GM23248 (cell line): ENCODE measurements at regions not wholly inside any gene's neighbourhood (a gene's known extent, or its start where the extent isn't known, plus 50 kb on each side); places are given as distances from the start of the nearest gene placed in this dataset.
"Not testable (repeated sequence)": the region's sequence is repeated elsewhere in the genome, so short reads cannot be mapped to it uniquely, and the experiment has no call there.

Source experiments
- DNase-seq: peaks from one replicate; pipeline ENCODE4 v3.0.0-alpha.2; 2015
- H2AFZ ChIP-seq: fragments of 200-600 bp; sonication (generic); 2 replicates; pipeline ENCODE4 v1.6.1; 2016; ENCODE audit warnings: antibody characterized with exemption
- H3F3A ChIP-seq: fragments of 200-600 bp; sonication (generic); 2 replicates; pipeline ENCODE4 v1.6.1; 2016; ENCODE audit warnings: mild to moderate bottlenecking, antibody characterized with exemption, mixed run types; ENCODE audit not compliant: insufficient read depth
- H3K27ac ChIP-seq: fragments of 200-600 bp; sonication (generic); 2 replicates; pipeline ENCODE4 v1.5.1; 2016; ENCODE audit warnings: mild to moderate bottlenecking
- H3K27me3 ChIP-seq: fragments of 200-600 bp; sonication (generic); replicated peaks from 2 replicates; pipeline ENCODE4 v1.6.1; 2016; ENCODE audit warnings: mild to moderate bottlenecking; ENCODE audit not compliant: insufficient read depth
- H3K36me3 ChIP-seq: fragments of 200-600 bp; sonication (generic); 2 replicates; pipeline ENCODE4 v1.6.1; 2016; ENCODE audit warnings: low read depth, mild to moderate bottlenecking
- H3K4me1 ChIP-seq: fragments of 200-600 bp; sonication (generic); 2 replicates; pipeline ENCODE4 v1.6.1; 2016; ENCODE audit warnings: mild to moderate bottlenecking; ENCODE audit not compliant: insufficient read depth
- H3K4me2 ChIP-seq: fragments of 200-600 bp; sonication (generic); one replicate; pipeline ENCODE4 v1.6.1; 2016; ENCODE audit warnings: mild to moderate bottlenecking; ENCODE audit not compliant: unreplicated experiment
- H3K4me3 ChIP-seq: fragments of 200-600 bp; sonication (generic); 2 replicates; pipeline ENCODE4 v1.5.1; 2016; ENCODE audit warnings: mild to moderate bottlenecking
- H3K79me2 ChIP-seq: fragments of 200-600 bp; sonication (generic); 2 replicates; pipeline ENCODE4 v1.6.1; 2016; ENCODE audit warnings: mild to moderate bottlenecking; ENCODE audit not compliant: insufficient read depth
- H3K9ac ChIP-seq: fragments of 200-600 bp; sonication (generic); 2 replicates; pipeline ENCODE4 v1.6.1; 2016; ENCODE audit warnings: mild to moderate bottlenecking
- H3K9me2 ChIP-seq: fragments of 200-600 bp; sonication (generic); 2 replicates; pipeline ENCODE4 v1.6.1; 2016; ENCODE audit warnings: mixed run types, mild to moderate bottlenecking, moderate library complexity; ENCODE audit not compliant: insufficient read depth
- H3K9me3 ChIP-seq: fragments of 200-600 bp; sonication (generic); one replicate; pipeline ENCODE4 v1.6.1; 2017; ENCODE audit warnings: low read depth
- H4K20me1 ChIP-seq: fragments of 200-600 bp; sonication (generic); 2 replicates; pipeline ENCODE4 v1.6.0; 2016; ENCODE audit not compliant: insufficient read depth
- EZH2 ChIP-seq: fragments of 200-600 bp; sonication (generic); IDR thresholded peaks from 2 replicates; pipeline ENCODE4 v1.6.1; 2018; ENCODE audit warnings: antibody characterized with exemption, mild to moderate bottlenecking; ENCODE audit not compliant: insufficient read depth, poor library complexity, severe bottlenecking
- EZH2phosphoT487 ChIP-seq: fragments of 200-600 bp; sonication (generic); IDR thresholded peaks from 2 replicates; pipeline ENCODE4 v1.6.1; 2018; ENCODE audit warnings: antibody characterized with exemption, moderate library complexity, mild to moderate bottlenecking, low read depth; ENCODE audit not compliant: insufficient read depth
- WGBS, 2 experiments: methylation state at CpG; one replicate each; pipeline ENCODE4 v1.1.6; 2015 to 2017; ENCODE audit warnings: low lambda C conversion rate in 2 of 2, low coverage in 1 of 2; ENCODE audit errors: missing lambda C conversion rate in 2 of 2; 5-methylcytosine and 5-hydroxymethylcytosine counted together
- in situ Hi-C: fragments of 300-500 bp; cut with MboI; formaldehyde crosslinking; loops from 2 replicates; pipeline ENCODE4 v1.15.0; 2020

DNA sequence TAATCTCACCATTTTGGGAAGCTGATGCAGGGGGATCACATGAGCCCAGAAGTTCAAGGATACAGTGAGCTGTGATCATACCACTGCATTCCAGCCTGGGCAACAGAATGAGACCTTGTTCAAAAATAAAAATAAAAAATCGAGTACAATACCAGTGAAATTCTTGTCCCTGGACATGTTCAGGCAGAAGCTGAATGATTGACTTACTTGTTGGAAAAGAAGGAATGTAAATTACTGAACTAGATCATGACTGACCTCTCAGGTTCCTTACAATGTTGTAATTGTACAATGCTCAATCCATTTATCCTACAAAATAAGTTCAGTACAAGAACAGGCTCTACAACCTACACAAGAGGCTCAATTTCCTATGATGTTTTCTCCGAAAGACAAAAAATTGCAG is 1010.4 kb downstream of the TLE1 start:
- Histone ChIP-seq H4K20me1 (no peaks in the 10 kb centered on the region), H2AFZ (no peak overlapping the region), H3K27me3 (no peaks in the 10 kb centered on the region), H3K9me2 (no peaks in the 10 kb centered on the region), H3K4me2 (no peak overlapping the region), H3K36me3 (no peaks in the 10 kb centered on the region), H3K9me3 (no peaks in the 10 kb centered on the region), H3K4me1 (no peaks in the 10 kb centered on the region), H3K79me2 (no peaks in the 10 kb centered on the region), H3F3A (no peaks in the 10 kb centered on the region), H3K27ac (no peak overlapping the region), H3K9ac (no peak overlapping the region), H3K4me3 (no peak overlapping the region)
- no peak for DNase-seq
- in situ Hi-C loops = no loop called here
- 22 to 32% methylated on average over 2 of the region's 2 CpGs for WGBS, 2 experiments
- TF ChIP-seq EZH2phosphoT487 (no peak), EZH2 (no peak)

DNA sequence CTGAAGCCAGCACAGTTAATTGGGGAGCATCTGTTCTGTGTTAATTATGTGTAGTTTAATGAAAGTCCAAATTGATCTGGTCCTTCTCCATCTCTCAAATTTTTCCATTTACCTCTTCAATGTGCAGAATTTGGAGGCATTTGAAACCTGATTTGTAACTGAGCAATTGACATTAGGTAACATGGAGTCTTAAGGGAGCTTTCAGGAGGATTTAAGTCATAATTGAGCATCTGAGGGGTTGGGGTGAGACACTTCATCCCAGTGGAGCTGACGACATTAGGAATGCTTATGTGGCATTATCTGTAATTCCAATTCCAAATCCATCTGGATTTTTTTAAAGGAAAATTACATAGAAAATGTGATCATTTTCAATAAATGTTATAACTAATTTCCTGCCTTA is 1015.9 kb downstream of the TLE1 start:
- no peaks in the 10 kb centered on the region for H3F3A ChIP-seq
- TF ChIP-seq EZH2phosphoT487 (no peak), EZH2 (no peak)
- in situ Hi-C loops = no loop called here
- H3K27me3 ChIP-seq = no peaks in the 10 kb centered on the region
- H3K9ac ChIP-seq = no peak overlapping the region
- no peak for DNase-seq
- no peaks in the 10 kb centered on the region for H3K9me3 ChIP-seq
- no peak overlapping the region for H3K27ac ChIP-seq
- H2AFZ ChIP-seq = no peak overlapping the region
- no peaks in the 10 kb centered on the region for H3K36me3 ChIP-seq
- WGBS, 2 experiments = 0 to 5% methylated on average over 1 of the region's 1 CpG
- no peak overlapping the region for H3K4me3 ChIP-seq
- H3K9me2 ChIP-seq = no peaks in the 10 kb centered on the region
- H4K20me1 ChIP-seq = no peaks in the 10 kb centered on the region
- H3K4me1 ChIP-seq = no peaks in the 10 kb centered on the region
- H3K4me2 ChIP-seq = no peak overlapping the region
- no peaks in the 10 kb centered on the region for H3K79me2 ChIP-seq

DNA sequence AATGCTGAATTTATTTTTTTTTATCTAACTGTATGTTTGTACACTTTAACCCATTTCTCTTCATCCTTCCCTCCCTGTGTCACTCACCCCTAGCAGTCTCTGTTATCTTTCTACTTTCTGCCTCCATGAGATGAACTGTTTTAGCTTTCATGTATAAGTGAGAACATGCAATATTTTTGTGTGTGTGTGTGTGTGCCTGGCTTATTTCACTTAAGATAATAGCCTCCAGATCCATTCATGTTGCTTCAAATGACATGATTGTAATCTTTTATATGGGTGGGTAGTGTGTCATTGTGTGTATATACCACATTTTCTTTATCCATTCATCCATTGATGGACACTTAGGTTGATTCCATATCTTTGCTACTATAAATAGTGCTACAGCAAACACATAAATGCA is 1023.9 kb downstream of the TLE1 start:
- no peak for TF ChIP-seq EZH2phosphoT487
- TF ChIP-seq EZH2 = no peak
- DNase-seq = no peak
- Histone ChIP-seq H4K20me1 (no peaks in the 10 kb centered on the region), H3K4me2 (no peak overlapping the region), H3K9me3 (no peaks in the 10 kb centered on the region), H3K27me3 (no peaks in the 10 kb centered on the region), H3K27ac (no peak overlapping the region), H3F3A (no peaks in the 10 kb centered on the region), H3K9me2 (no peaks in the 10 kb centered on the region), H2AFZ (no peak overlapping the region), H3K4me1 (no peaks in the 10 kb centered on the region), H3K4me3 (no peak overlapping the region), H3K79me2 (no peaks in the 10 kb centered on the region), H3K36me3 (no peaks in the 10 kb centered on the region), H3K9ac (no peak overlapping the region)
- in situ Hi-C loops = no loop called here

DNA sequence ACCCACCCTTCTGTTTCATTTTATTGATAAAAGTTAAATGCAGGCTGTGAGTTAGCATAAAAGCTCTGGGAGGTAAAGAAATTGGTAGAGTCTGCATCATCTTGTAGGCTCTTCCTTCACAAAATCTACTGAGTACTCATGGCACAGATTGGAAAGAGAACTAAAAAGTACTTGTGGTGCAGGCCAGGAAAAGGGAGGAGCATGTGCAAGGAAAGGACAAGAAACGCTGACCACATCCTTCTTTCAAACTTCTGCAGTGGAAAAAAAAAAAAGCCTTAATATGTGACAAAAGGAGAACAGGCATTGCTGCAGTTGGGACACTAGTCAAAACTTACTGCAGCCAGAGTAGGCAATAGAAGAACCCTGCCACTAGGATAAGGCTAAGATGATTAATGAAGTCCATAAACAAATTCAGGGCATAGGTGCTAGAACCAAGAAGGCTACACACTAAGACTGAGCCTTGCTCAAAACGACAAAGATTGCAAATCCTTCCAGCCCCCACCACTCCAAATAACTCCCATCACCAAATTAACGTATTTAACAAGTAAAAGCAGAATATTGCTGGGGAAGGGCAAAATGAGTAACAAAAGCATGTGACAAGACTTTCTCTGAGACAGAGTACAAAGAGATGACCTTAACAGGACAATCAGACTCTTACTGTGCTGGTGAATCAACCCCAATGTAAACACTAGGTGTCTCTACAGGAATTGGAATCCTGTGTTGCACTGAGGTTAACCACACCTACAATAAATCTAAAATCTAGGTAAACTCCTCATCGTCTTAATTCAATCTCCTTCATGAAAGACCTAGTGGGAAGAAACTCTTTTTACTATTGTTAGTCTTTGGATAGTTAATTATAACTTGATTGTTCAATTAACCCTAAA is 1024.8 kb downstream of the TLE1 start:
- 24% methylated on average over 4 of the region's 4 CpGs for WGBS, 2 experiments
- Histone ChIP-seq H3K27ac (no peak overlapping the region), H3K9me3 (no peaks in the 10 kb centered on the region), H3K79me2 (no peaks in the 10 kb centered on the region), H3K36me3 (no peaks in the 10 kb centered on the region), H2AFZ (no peak overlapping the region), H4K20me1 (no peaks in the 10 kb centered on the region), H3K4me1 (no peaks in the 10 kb centered on the region), H3K27me3 (no peaks in the 10 kb centered on the region), H3K9ac (no peak overlapping the region), H3K9me2 (no peaks in the 10 kb centered on the region), H3K4me2 (no peak overlapping the region), H3K4me3 (no peak overlapping the region), H3F3A (no peaks in the 10 kb centered on the region)
- DNase-seq = no peak
- TF ChIP-seq EZH2 = no peak
- no peak for TF ChIP-seq EZH2phosphoT487
- in situ Hi-C loops = no loop called here

DNA sequence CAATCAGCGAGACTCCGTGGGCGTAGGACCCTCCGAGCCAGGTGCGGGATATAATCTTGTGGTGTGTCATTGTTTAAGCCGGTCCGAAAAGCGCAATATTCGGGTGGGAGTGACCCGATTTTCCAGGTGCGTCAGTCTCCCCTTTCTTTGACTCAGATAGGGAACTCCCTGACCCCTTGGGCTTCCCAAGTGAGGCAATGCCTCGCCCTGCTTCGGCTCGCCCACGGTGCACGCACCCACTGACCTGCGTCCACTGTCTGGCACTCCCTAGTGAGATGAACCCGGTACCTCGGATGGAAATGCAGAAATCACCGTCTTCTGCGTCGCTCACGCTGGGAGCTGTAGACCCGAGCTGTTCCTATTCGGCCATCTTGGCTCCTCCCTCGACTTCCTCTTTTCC is 1029.6 kb downstream of the TLE1 start:
- in situ Hi-C loops = not testable (repeated sequence)

More for the DNA sequence above, 1029.6 kb downstream of the TLE1 start:
- H3K4me1 ChIP-seq, H3K4me3 ChIP-seq, DNase-seq, H3K36me3 ChIP-seq, H3K9ac ChIP-seq, H3K27ac ChIP-seq, H3F3A ChIP-seq, H3K9me3 ChIP-seq, H4K20me1 ChIP-seq, H3K79me2 ChIP-seq, H3K9me2 ChIP-seq, H3K27me3 ChIP-seq, H3K4me2 ChIP-seq, H2AFZ ChIP-seq: not testable (repeated sequence)
- 83 to 84% methylated on average over 26 of the region's 26 CpGs for WGBS, 2 experiments
